IMR-90 (cell line): ENCODE measurements at regions not wholly inside any gene's neighbourhood (a gene's known extent, or its start where the extent isn't known, plus 50 kb on each side); places are given as distances from the start of the nearest gene placed in this dataset.

Experiments used
- ATAC-seq: fragments of 200-7000 bp; cut with Tn5 transposase; 2 replicates; pipeline ENCODE4 v1.9.1; 2020; ENCODE audit warnings: low read depth, mild to moderate bottlenecking, moderate library complexity
- BruUV-seq: library from RNA; stranded (reverse); fragments of 400-500 nt; replicated peaks from 2 replicates; lab custom pipeline; 2021; lab: Mats Ljungman, UMichigan
- CTCF ChIA-PET: fragments of 300-600 bp; formaldehyde crosslinking; extraction: SDS; loops from one replicate; lab custom pipeline; 2021; ENCODE audit warnings: antibody characterized with exemption; lab: Yijun Ruan, JAX
- POLR2A ChIA-PET: fragments of 300-600 bp; sonication (Branson Sonifier 250); formaldehyde crosslinking; loops from one replicate; lab custom pipeline; 2022; ENCODE audit warnings: antibody characterized with exemption; ENCODE audit not compliant: unreplicated experiment; lab: Charles Lee
- DNase-seq: peaks from one replicate; pipeline ENCODE4 v3.0.0; 2013
- H2AFZ ChIP-seq: replicated peaks from 2 replicates; pipeline ENCODE3; 2013; ENCODE audit warnings: low read length, mild to moderate bottlenecking; ENCODE audit not compliant: poor library complexity
- H2AK5ac ChIP-seq: 2 replicates; pipeline ENCODE4 v1.6.1; 2013; ENCODE audit warnings: low read depth, low read length, inconsistent platforms
- H2AK9ac ChIP-seq: replicated peaks from 2 replicates; pipeline ENCODE3; 2013; ENCODE audit warnings: mild to moderate bottlenecking, low read depth, low read length, moderate library complexity; ENCODE audit not compliant: poor library complexity
- H2BK120ac ChIP-seq: 2 replicates; pipeline ENCODE4 v1.6.1; 2013; ENCODE audit warnings: low read depth, low read length, inconsistent platforms
- H2BK15ac ChIP-seq: 3 replicates; pipeline ENCODE4 v1.6.1; 2013; ENCODE audit warnings: low read depth, low read length, inconsistent platforms
- H2BK20ac ChIP-seq: 2 replicates; pipeline ENCODE4 v1.6.1; 2013; ENCODE audit warnings: low read depth, mild to moderate bottlenecking, inconsistent platforms, low read length, moderate library complexity
- H2BK5ac ChIP-seq: 2 replicates; pipeline ENCODE4 v1.6.1; 2013; ENCODE audit warnings: mild to moderate bottlenecking, low read depth, low read length, inconsistent platforms; ENCODE audit not compliant: poor library complexity, severe bottlenecking
- H3K14ac ChIP-seq: replicated peaks from 2 replicates; pipeline ENCODE4 v1.6.1; 2013; ENCODE audit warnings: low read depth, low read length, inconsistent platforms
- H3K18ac ChIP-seq: 2 replicates; pipeline ENCODE4 v1.6.1; 2013; ENCODE audit warnings: low read depth, low read length, control low read depth
- H3K23ac ChIP-seq: 2 replicates; pipeline ENCODE4 v1.6.1; 2013; ENCODE audit warnings: low read depth, low read length, inconsistent platforms
- H3K27ac ChIP-seq: 2 replicates; pipeline ENCODE4 v1.5.1; 2013; ENCODE audit warnings: mild to moderate bottlenecking, control low read depth, low read length; ENCODE audit not compliant: insufficient read depth
- H3K27me3 ChIP-seq: 2 replicates; pipeline ENCODE4 v1.6.1; 2013; ENCODE audit warnings: low read length; ENCODE audit not compliant: control insufficient read depth, insufficient read depth
- H3K36me3 ChIP-seq: 2 replicates; pipeline ENCODE4 v1.6.1; 2013; ENCODE audit warnings: low read length, mixed read lengths; ENCODE audit not compliant: control insufficient read depth, insufficient read depth
- H3K4ac ChIP-seq: 2 replicates; pipeline ENCODE4 v1.6.1; 2013; ENCODE audit warnings: low read depth, low read length, inconsistent platforms
- H3K4me1 ChIP-seq: 2 replicates; pipeline ENCODE4 v1.6.1; 2013; ENCODE audit warnings: low read length, mixed read lengths; ENCODE audit not compliant: control insufficient read depth, insufficient read depth
- H3K4me2 ChIP-seq: 2 replicates; pipeline ENCODE4 v1.6.1; 2013; ENCODE audit warnings: low read depth, mild to moderate bottlenecking, control low read depth, low read length, moderate library complexity
- H3K4me3 ChIP-seq: 2 replicates; pipeline ENCODE4 v1.5.1; 2013; ENCODE audit warnings: low read depth, mild to moderate bottlenecking, control low read depth, low read length, moderate library complexity; ENCODE audit not compliant: insufficient read depth
- H3K56ac ChIP-seq: 2 replicates; pipeline ENCODE4 v1.6.1; 2013; ENCODE audit warnings: low read length, inconsistent platforms; ENCODE audit not compliant: insufficient read depth; ENCODE audit errors: extremely low read depth
- H3K79me1 ChIP-seq, 2 experiments: 2 replicates each; pipeline ENCODE4 v1.6.1; 2013; ENCODE audit warnings: low read length in 2 of 2, inconsistent platforms in 1 of 2, low read depth in 1 of 2
- H3K9ac ChIP-seq: 2 replicates; pipeline ENCODE4 v1.6.1; 2013; ENCODE audit warnings: low read depth, low read length, control low read depth
- H3K9me1 ChIP-seq: 2 replicates; pipeline ENCODE4 v1.6.1; 2013; ENCODE audit warnings: low read length, inconsistent platforms; ENCODE audit not compliant: insufficient read depth
- H3K9me3 ChIP-seq: 2 replicates; pipeline ENCODE4 v1.6.1; 2013; ENCODE audit warnings: low read length; ENCODE audit not compliant: control insufficient read depth, insufficient read depth
- H4K20me1 ChIP-seq: 2 replicates; pipeline ENCODE4 v1.6.1; 2013; ENCODE audit warnings: low read length, inconsistent platforms; ENCODE audit not compliant: insufficient read depth
- H4K5ac ChIP-seq: 2 replicates; pipeline ENCODE4 v1.6.1; 2013; ENCODE audit warnings: mild to moderate bottlenecking, low read depth, low read length, control low read depth
- H4K8ac ChIP-seq, 2 experiments: 2 replicates each; pipeline ENCODE4 v1.6.1; 2013; ENCODE audit warnings: low read depth in 2 of 2, low read length in 2 of 2, control low read depth in 1 of 2, inconsistent platforms in 1 of 2
- H4K91ac ChIP-seq: 2 replicates; pipeline ENCODE4 v1.6.1; 2013; ENCODE audit warnings: low read depth, low read length, inconsistent platforms; ENCODE audit not compliant: insufficient read depth
- BHLHE40 ChIP-seq: fragments of 150-350 bp; IDR thresholded peaks from 2 replicates; pipeline ENCODE4 v1.6.1; 2016; ENCODE audit warnings: mild to moderate bottlenecking, low read depth, low read length
- CEBPB ChIP-seq: IDR thresholded peaks from 2 replicates; pipeline ENCODE4 v1.6.1; 2012; ENCODE audit warnings: low read depth, low read length, improper control_type of control experiment
- CHD1 ChIP-seq: IDR thresholded peaks from 2 replicates; pipeline ENCODE4 v1.6.1; 2012; ENCODE audit warnings: low read depth, low read length, improper control_type of control experiment
- CTCF ChIP-seq: conservative IDR thresholded peaks from 2 replicates; pipeline ENCODE4 v1.5.1; 2012; ENCODE audit warnings: mild to moderate bottlenecking, low read depth, low read length, improper control_type of control experiment
- ELK1 ChIP-seq: fragments of 150-350 bp; IDR thresholded peaks from 2 replicates; pipeline ENCODE4 v1.6.1; 2016; ENCODE audit warnings: low read depth, mild to moderate bottlenecking, low read length, moderate library complexity, borderline replicate concordance
- MAFK ChIP-seq: IDR thresholded peaks from 2 replicates; pipeline ENCODE4 v1.6.1; 2012; ENCODE audit warnings: low read depth, low read length, improper control_type of control experiment
- MAZ ChIP-seq: IDR thresholded peaks from 2 replicates; pipeline ENCODE4 v1.6.1; 2012; ENCODE audit warnings: low read depth, mild to moderate bottlenecking, low read length, improper control_type of control experiment, moderate library complexity, borderline replicate concordance
- NFE2L2 ChIP-seq: fragments of 150-350 bp; IDR thresholded peaks from 2 replicates; pipeline ENCODE4 v1.6.1; 2016; ENCODE audit warnings: low read depth, mild to moderate bottlenecking, low read length
- RAD21 ChIP-seq: IDR thresholded peaks from 2 replicates; pipeline ENCODE4 v1.6.1; 2012; ENCODE audit warnings: low read length, improper control_type of control experiment
- RCOR1 ChIP-seq: IDR thresholded peaks from 2 replicates; pipeline ENCODE4 v1.6.1; 2012; ENCODE audit warnings: mild to moderate bottlenecking, low read length, improper control_type of control experiment; ENCODE audit not compliant: insufficient replicate concordance
- USF2 ChIP-seq: fragments of 150-350 bp; IDR thresholded peaks from 2 replicates; pipeline ENCODE4 v1.6.1; 2017; ENCODE audit warnings: mild to moderate bottlenecking, antibody characterized with exemption, low read length, low read depth
- WGBS, 2 experiments: methylation state at CpG; one replicate each; pipeline versions ENCODE4 v1.1.5 to v1.1.7; 2013; ENCODE audit warnings: missing lambda C conversion rate in 2 of 2; ENCODE audit not compliant: insufficient read length in 1 of 2; ENCODE audit errors: extremely low coverage in 2 of 2; 5-methylcytosine and 5-hydroxymethylcytosine counted together
- dilution Hi-C: fragments of 300-500 bp; cut with HindIII; formaldehyde crosslinking; loops from one replicate; pipeline ENCODE4 v1.14.3; 2018; ENCODE audit warnings: low sequenced_read_pairs; ENCODE audit not compliant: unreplicated experiment
- in situ Hi-C: fragments of 300-500 bp; cut with MboI; formaldehyde crosslinking; loops from 3 replicates; pipeline ENCODE4 v1.14.3; 2019; ENCODE audit warnings: low sequenced_read_pairs, inconsistent platforms, mixed read lengths
- intact Hi-C: fragments of 100-400 bp; cut with micrococcal nuclease; formaldehyde crosslinking; loops from 2 replicates; pipeline ENCODE4 v1.10.0; 2022

- no peak overlapping the region for H3K4me2 ChIP-seq
- dilution Hi-C loops (no loop called here), intact Hi-C loops (no loop called here), in situ Hi-C loops (no loop called here)
- no peaks in the 10 kb centered on the region for H3K4me1 ChIP-seq
- DNase-seq (no peak), ATAC-seq (no peak)
- H3K18ac ChIP-seq = no peak overlapping the region
- no CpG with 5 or more reads among the region's 4 CpGs for WGBS, 2 experiments
- no TSS peak for BruUV-seq
- H3K27ac ChIP-seq = no peak overlapping the region
- H3K4me3 ChIP-seq = no peak overlapping the region
- H2AK5ac ChIP-seq = no peak overlapping the region
- no peak overlapping the region for H2BK15ac ChIP-seq
- no peak for TF ChIP-seq ELK1
- TF ChIP-seq RCOR1 = no peak
- TF ChIP-seq CHD1 = no peak
- TF ChIP-seq USF2 = no peak
- TF ChIP-seq CEBPB = no peak
- no peak for TF ChIP-seq MAZ
- no peak for TF ChIP-seq MAFK
- no peak for TF ChIP-seq BHLHE40
- no peak for TF ChIP-seq NFE2L2
- no peak for TF ChIP-seq RAD21
- TF ChIP-seq CTCF = no peak
- H3K9ac ChIP-seq = no peak overlapping the region
- H4K5ac ChIP-seq = no peak overlapping the region
- H3K56ac ChIP-seq = no peak overlapping the region
- H3K36me3 ChIP-seq = no peaks in the 10 kb centered on the region
- no peak overlapping the region for H3K4ac ChIP-seq
- H2BK120ac ChIP-seq = no peak overlapping the region
- ChIA-PET CTCF (no interaction called here), POLR2A (no interaction called here)
- no peaks in the 10 kb centered on the region for H3K9me1 ChIP-seq
- no peaks in the 10 kb centered on the region for H4K20me1 ChIP-seq
- H3K14ac ChIP-seq = no peak overlapping the region
- H4K91ac ChIP-seq = no peak overlapping the region
- H2BK5ac ChIP-seq = no peak overlapping the region
- no peak overlapping the region for H4K8ac ChIP-seq
- no peak overlapping the region for H2BK20ac ChIP-seq
- no peak overlapping the region for H2AFZ ChIP-seq
- H3K27me3 ChIP-seq = no peaks in the 10 kb centered on the region
- H3K79me1 ChIP-seq = no peaks in the 10 kb centered on the region
- no peak overlapping the region for H3K23ac ChIP-seq
- peaks cover 2% of the 10 kb centered on the region; the same call in 1 of the 2 replicates for H3K9me3 ChIP-seq
- no peak overlapping the region for H2AK9ac ChIP-seq
These were observed 153.9 kb downstream of the NAF1 start for GRCh38 chr4:163012816-163013215.
